H1 (cell line): ENCODE measurements at regions not wholly inside any gene's neighbourhood (a gene's known extent, or its start where the extent isn't known, plus 50 kb on each side); places are given as distances from the start of the nearest gene placed in this dataset.

Experiments used
- CTCF ChIA-PET: fragments of 300-600 bp; sonication (Branson Sonifier 250); formaldehyde crosslinking; loops from one replicate; lab custom pipeline; 2021; ENCODE audit not compliant: partially characterized antibody; lab: Charles Lee
- POLR2A ChIA-PET: fragments of 300-600 bp; sonication (Branson Sonifier 250); formaldehyde crosslinking; loops from one replicate; lab custom pipeline; 2021; ENCODE audit warnings: inconsistent platforms; ENCODE audit not compliant: partially characterized antibody; lab: Charles Lee
- DNase-seq, 2 experiments: peaks; one replicate each; pipeline versions ENCODE4 v3.0.0 to v3.0.0-alpha.2; 2010 to 2022; ENCODE audit warnings: low spot score in 2 of 2, low read depth in 1 of 2, mixed read lengths in 1 of 2
- FAIRE-seq: peaks from 2 replicates; lab custom pipeline; 2011; peaks lifted over from hg19 to GRCh38; lab: Jason Lieb, UNC
- H2AFZ ChIP-seq: 2 replicates; pipeline ENCODE4 v1.8.1; 2012; ENCODE audit warnings: low read length, inconsistent platforms
- H2AK5ac ChIP-seq: 2 replicates; pipeline ENCODE4 v1.6.1; 2013; ENCODE audit warnings: low read depth, low read length
- H2BK120ac ChIP-seq: replicated peaks from 2 replicates; pipeline ENCODE3; 2013; ENCODE audit warnings: low read depth, low read length, inconsistent platforms
- H2BK12ac ChIP-seq: 2 replicates; pipeline ENCODE4 v1.6.1; 2013; ENCODE audit warnings: low read depth, low read length
- H2BK15ac ChIP-seq: 2 replicates; pipeline ENCODE4 v1.6.1; 2013; ENCODE audit warnings: low read length
- H2BK20ac ChIP-seq: 2 replicates; pipeline ENCODE4 v1.6.1; 2013; ENCODE audit warnings: low read length
- H2BK5ac ChIP-seq: 2 replicates; pipeline ENCODE4 v1.6.1; 2013; ENCODE audit warnings: low read depth, low read length
- H3K14ac ChIP-seq: 2 replicates; pipeline ENCODE4 v1.6.1; 2013; ENCODE audit warnings: inconsistent platforms; ENCODE audit not compliant: insufficient read length
- H3K18ac ChIP-seq: 2 replicates; pipeline ENCODE4 v1.6.1; 2013; ENCODE audit warnings: low read length; ENCODE audit errors: extremely low read depth
- H3K23ac ChIP-seq: 2 replicates; pipeline ENCODE4 v1.6.1; 2013; ENCODE audit warnings: inconsistent platforms; ENCODE audit not compliant: insufficient read length
- H3K23me2 ChIP-seq: 2 replicates; pipeline ENCODE4 v1.6.1; 2013; ENCODE audit warnings: low read depth, low read length
- H3K27ac ChIP-seq: 2 replicates; pipeline ENCODE4 v1.6.1; 2011; ENCODE audit warnings: low read depth, low read length, inconsistent platforms
- H3K27me3 ChIP-seq, 4 experiments: replicated peaks in 1 of 4; 1 replicate in 1 of 4; 2 replicates in 3 of 4; pipeline versions ENCODE4 v1.6.1 to v1.8.1; 2011 to 2013; ENCODE audit warnings: low read length in 3 of 4, mild to moderate bottlenecking in 3 of 4, inconsistent platforms in 2 of 4, mixed read lengths in 2 of 4, moderate library complexity in 1 of 4; ENCODE audit not compliant: control insufficient read depth in 3 of 4, insufficient read depth in 3 of 4; ENCODE audit errors: extremely low read depth in 1 of 4
- H3K36me3 ChIP-seq, 4 experiments: 2 replicates each; pipeline versions ENCODE4 v1.6.1 to v1.8.1; 2011 to 2013; ENCODE audit warnings: mild to moderate bottlenecking in 4 of 4, low read length in 3 of 4, moderate library complexity in 2 of 4, control low read depth in 1 of 4, inconsistent platforms in 1 of 4; ENCODE audit not compliant: insufficient read depth in 4 of 4, control insufficient read depth in 2 of 4
- H3K4ac ChIP-seq: replicated peaks from 2 replicates; pipeline ENCODE3; 2013; ENCODE audit warnings: low read length, low read depth, mixed read lengths, inconsistent platforms; ENCODE audit not compliant: insufficient read length
- H3K4me1 ChIP-seq, 4 experiments: replicated peaks in 1 of 4; 1 replicate in 1 of 4; 2 replicates in 3 of 4; pipeline versions ENCODE4 v1.6.1 to v1.8.1; 2011 to 2013; ENCODE audit warnings: low read length in 3 of 4, inconsistent platforms in 2 of 4, mixed read lengths in 1 of 4; ENCODE audit not compliant: insufficient read depth in 4 of 4, control insufficient read depth in 3 of 4
- H3K4me2 ChIP-seq, 2 experiments: 2 replicates each; pipeline versions ENCODE4 v1.6.1 to v1.8.1; 2011 to 2013; ENCODE audit warnings: low read depth in 2 of 2, low read length in 2 of 2, control low read depth in 1 of 2, inconsistent platforms in 1 of 2, mild to moderate bottlenecking in 1 of 2; ENCODE audit not compliant: insufficient read depth in 1 of 2
- H3K4me3 ChIP-seq, 4 experiments: fragments of 200-600, 300-600 bp in 1 of 4; sonication (generic), shearing (Covaris generic), sonication (Bioruptor Twin) in 1 of 4; 2 replicates each; pipeline versions ENCODE4 v1.5.1 to v1.8.1; 2011 to 2016; ENCODE audit warnings: low read length in 4 of 4, low read depth in 3 of 4, control low read depth in 2 of 4, inconsistent platforms in 2 of 4, mild to moderate bottlenecking in 2 of 4, mixed read lengths in 1 of 4, moderate library complexity in 1 of 4; ENCODE audit not compliant: insufficient read depth in 2 of 4; ENCODE audit errors: extremely low read depth in 1 of 4
- H3K56ac ChIP-seq: replicated peaks from 2 replicates; pipeline ENCODE3; 2013; ENCODE audit warnings: low read depth, mild to moderate bottlenecking, mixed read lengths, low read length, inconsistent platforms; ENCODE audit not compliant: insufficient read length
- H3K79me1 ChIP-seq: 2 replicates; pipeline ENCODE4 v1.6.1; 2013; ENCODE audit warnings: low read depth, low read length, control low read depth
- H3K79me2 ChIP-seq, 2 experiments: 2 replicates each; pipeline versions ENCODE4 v1.6.1 to v1.8.1; 2012 to 2013; ENCODE audit warnings: low read length in 2 of 2, mild to moderate bottlenecking in 2 of 2, inconsistent platforms in 1 of 2; ENCODE audit not compliant: insufficient read depth in 2 of 2, control insufficient read depth in 1 of 2
- H3K9ac ChIP-seq, 4 experiments: replicated peaks in 1 of 4; 1 replicate in 1 of 4; 2 replicates in 3 of 4; pipeline versions ENCODE4 v1.6.1 to v1.8.1; 2011 to 2013; ENCODE audit warnings: low read depth in 3 of 4, low read length in 3 of 4, control low read depth in 2 of 4, mild to moderate bottlenecking in 2 of 4, moderate library complexity in 2 of 4, inconsistent platforms in 1 of 4; ENCODE audit errors: extremely low read depth in 1 of 4
- H3K9me3 ChIP-seq, 2 experiments: 2 replicates each; pipeline versions ENCODE4 v1.6.1 to v1.8.1; 2012 to 2013; ENCODE audit warnings: mild to moderate bottlenecking in 2 of 2, moderate library complexity in 2 of 2, control low read depth in 1 of 2, inconsistent platforms in 1 of 2, low read depth in 1 of 2, low read length in 1 of 2, mixed read lengths in 1 of 2; ENCODE audit not compliant: insufficient read depth in 2 of 2
- H4K20me1 ChIP-seq, 2 experiments: replicated peaks in 1 of 2; 2 replicates each; pipeline versions ENCODE3 to v1.8.1; 2011 to 2013; ENCODE audit warnings: inconsistent platforms in 2 of 2, low read length in 2 of 2, mild to moderate bottlenecking in 1 of 2; ENCODE audit not compliant: insufficient read depth in 2 of 2, control insufficient read depth in 1 of 2
- H4K5ac ChIP-seq: 2 replicates; pipeline ENCODE4 v1.6.1; 2013; ENCODE audit warnings: low read length, low read depth, mixed read lengths, inconsistent platforms; ENCODE audit not compliant: insufficient read length
- H4K8ac ChIP-seq: 2 replicates; pipeline ENCODE4 v1.8.0; 2013; ENCODE audit warnings: mild to moderate bottlenecking, moderate library complexity, low read length, inconsistent platforms; ENCODE audit not compliant: insufficient read depth; ENCODE audit errors: extremely low read depth
- H4K91ac ChIP-seq: replicated peaks from 2 replicates; pipeline ENCODE3; 2013; ENCODE audit warnings: low read length, mixed read lengths, inconsistent platforms; ENCODE audit not compliant: insufficient read length
- CHD1 ChIP-seq: IDR thresholded peaks from 2 replicates; pipeline ENCODE4 v1.6.1; 2012; ENCODE audit warnings: low read depth, low read length, improper control_type of control experiment
- POU5F1 ChIP-seq: IDR thresholded peaks from 2 replicates; pipeline ENCODE4 v1.6.1; 2011; ENCODE audit warnings: low read depth, mild to moderate bottlenecking, low read length, moderate library complexity
- RAD21 ChIP-seq, 2 experiments: IDR thresholded peaks in 1 of 2; conservative IDR thresholded peaks in 1 of 2; 2 replicates each; pipeline ENCODE4 v1.6.1; 2011; ENCODE audit warnings: low read depth in 2 of 2, low read length in 2 of 2, improper control_type of control experiment in 1 of 2, inconsistent platforms in 1 of 2, mild to moderate bottlenecking in 1 of 2, moderate library complexity in 1 of 2
- RBBP5 ChIP-seq: IDR thresholded peaks from 2 replicates; pipeline ENCODE4 v1.7.1; 2012; ENCODE audit warnings: low read depth, mild to moderate bottlenecking, inconsistent platforms, low read length, moderate library complexity, borderline replicate concordance
- RXRA ChIP-seq: IDR thresholded peaks from 2 replicates; pipeline ENCODE4 v1.6.1; 2011; ENCODE audit warnings: low read depth, mild to moderate bottlenecking, low read length, moderate library complexity; ENCODE audit not compliant: insufficient read depth
- SIN3A ChIP-seq, 2 experiments: IDR thresholded peaks in 1 of 2; conservative IDR thresholded peaks in 1 of 2; 2 replicates each; pipeline ENCODE4 v1.6.1; 2011 to 2012; ENCODE audit warnings: low read length in 2 of 2, improper control_type of control experiment in 1 of 2, low read depth in 1 of 2, mild to moderate bottlenecking in 1 of 2
- SIRT6 ChIP-seq: IDR thresholded peaks from one replicate; pipeline ENCODE4 v1.7.1; 2012; ENCODE audit warnings: low read length, inconsistent platforms
- SRF ChIP-seq: IDR thresholded peaks from 2 replicates; pipeline ENCODE4 v1.6.1; 2011; ENCODE audit warnings: mild to moderate bottlenecking, low read depth, low read length, moderate library complexity
- SUZ12 ChIP-seq: fragments of 200-600 bp; sonication (generic); IDR thresholded peaks from 2 replicates; pipeline ENCODE4 v1.6.1; 2012; ENCODE audit warnings: mild to moderate bottlenecking, inconsistent platforms, low read length, moderate library complexity, mixed read lengths
- TAF7 ChIP-seq: optimal IDR thresholded peaks from 2 replicates; pipeline ENCODE3; 2011; ENCODE audit warnings: low read depth, mild to moderate bottlenecking, inconsistent platforms, low read length, moderate library complexity, borderline replicate concordance
- TEAD4 ChIP-seq: IDR thresholded peaks from 2 replicates; pipeline ENCODE4 v1.6.1; 2012; ENCODE audit warnings: low read depth, low read length, inconsistent platforms, mixed read lengths
- WGBS, 2 experiments: shearing (Covaris generic) in 1 of 2; methylation state at CpG; one replicate each; pipeline versions ENCODE4 v1.1.6 to v1.1.7; 2013 to 2015; ENCODE audit warnings: low lambda C conversion rate in 2 of 2, mixed read lengths in 2 of 2, inconsistent platforms in 1 of 2, low coverage in 1 of 2, missing lambda C conversion rate in 1 of 2; ENCODE audit not compliant: insufficient replicate concordance in 2 of 2, insufficient coverage in 1 of 2, insufficient read length in 1 of 2; ENCODE audit errors: extremely low coverage in 1 of 2, missing lambda C conversion rate in 1 of 2; 5-methylcytosine and 5-hydroxymethylcytosine counted together
- TF ChIP-seq, protein P1 (sequence below): IDR thresholded peaks from 2 replicates; pipeline ENCODE4 v1.6.1; 2012; ENCODE audit warnings: low read length, inconsistent platforms

DNA sequence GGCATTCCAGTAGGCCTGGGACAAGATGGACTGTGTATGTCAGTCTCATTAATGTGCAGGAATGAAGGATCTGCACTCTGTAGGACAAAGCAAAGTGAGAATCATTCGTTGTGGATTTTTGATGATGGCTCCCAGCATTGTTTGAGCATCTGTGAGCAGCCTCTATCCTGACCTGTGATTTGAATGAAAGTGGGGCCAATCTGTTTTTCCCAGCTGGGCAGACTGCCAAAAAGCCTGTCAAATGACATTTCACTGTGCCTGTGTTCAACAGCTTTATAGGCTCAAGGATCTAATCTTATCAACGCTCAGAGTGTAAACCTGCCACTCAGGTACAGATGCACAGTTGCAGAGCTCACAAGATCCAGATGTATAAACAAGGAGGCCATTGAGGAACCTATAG lies 86.7 kb upstream of the SYNDIG1 start:
- Histone ChIP-seq H3K9ac (no peak overlapping the region), H3K79me1 (no peaks in the 10 kb centered on the region), H2BK120ac (no peak overlapping the region), H2AFZ (no peak overlapping the region), H3K56ac (no peak overlapping the region), H2BK15ac (no peak overlapping the region), H3K14ac (no peak overlapping the region), H3K27ac (no peak overlapping the region), H3K4ac (no peak overlapping the region), H3K36me3 (no peaks in the 10 kb centered on the region), H4K91ac (no peak overlapping the region), H3K18ac (no peak overlapping the region), H4K8ac (no peak overlapping the region), H2BK20ac (no peak overlapping the region), H3K4me3 (no peak overlapping the region), H3K23ac (no peak overlapping the region), H3K79me2 (no peaks in the 10 kb centered on the region), H2AK5ac (no peak overlapping the region), H2BK12ac (no peak overlapping the region)
- POLR2A ChIA-PET, result no interaction called here
- 88% methylated on average over 2 of the region's 2 CpGs; no CpG with 5 or more reads in 1 of the 2 experiments for WGBS, 2 experiments
- no peak for FAIRE-seq
- no peak for DNase-seq
- no peak for TF ChIP-seq POU5F1
- no peak for TF ChIP-seq RBBP5
- no peak for TF ChIP-seq TEAD4
- no peak for TF ChIP-seq RAD21 (IDR thresholded peaks at IDR 0.05 in 1 of 2, conservative IDR thresholded peaks at IDR 0.05 in 1 of 2; ENCODE audit: low read depth in 2 of 2, low read length in 2 of 2)
- no peak for TF ChIP-seq SUZ12
- no peak for TF ChIP-seq CHD1
- no peak for TF ChIP-seq TAF7
- no peak for TF ChIP-seq SRF
- TF ChIP-seq, protein P1, sequence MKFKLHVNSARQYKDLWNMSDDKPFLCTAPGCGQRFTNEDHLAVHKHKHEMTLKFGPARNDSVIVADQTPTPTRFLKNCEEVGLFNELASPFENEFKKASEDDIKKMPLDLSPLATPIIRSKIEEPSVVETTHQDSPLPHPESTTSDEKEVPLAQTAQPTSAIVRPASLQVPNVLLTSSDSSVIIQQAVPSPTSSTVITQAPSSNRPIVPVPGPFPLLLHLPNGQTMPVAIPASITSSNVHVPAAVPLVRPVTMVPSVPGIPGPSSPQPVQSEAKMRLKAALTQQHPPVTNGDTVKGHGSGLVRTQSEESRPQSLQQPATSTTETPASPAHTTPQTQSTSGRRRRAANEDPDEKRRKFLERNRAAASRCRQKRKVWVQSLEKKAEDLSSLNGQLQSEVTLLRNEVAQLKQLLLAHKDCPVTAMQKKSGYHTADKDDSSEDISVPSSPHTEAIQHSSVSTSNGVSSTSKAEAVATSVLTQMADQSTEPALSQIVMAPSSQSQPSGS, result no peak
- no peak for TF ChIP-seq SIN3A (conservative IDR thresholded peaks at IDR 0.05 in 1 of 2, IDR thresholded peaks at IDR 0.05 in 1 of 2; ENCODE audit: low read depth in 1 of 2, low read length in 2 of 2)
- TF ChIP-seq SIRT6, result no peak
- no peak for TF ChIP-seq RXRA
- TF ChIP-seq, all 59 proteins: peak for 0
- peaks cover 0 to 3% (median 0%) of the 10 kb centered on the region in 4 experiments; a peak in 2 of 7 replicates for H3K27me3 ChIP-seq
- H3K23me2 ChIP-seq, result no peaks in the 10 kb centered on the region
- no peaks in the 10 kb centered on the region for H3K9me3 ChIP-seq
- H3K4me1 ChIP-seq, result no peaks in the 10 kb centered on the region
- H2BK5ac ChIP-seq, result no peak overlapping the region
- H3K4me2 ChIP-seq, result no peak overlapping the region
- CTCF ChIA-PET, result interaction anchor here (0.6 to 2.0 kb wide), 2 partner anchors 56 to 174 kb away, joined by 3 to 6 read pairs; no protein-coding TSS in a partner anchor
- no peaks in the 10 kb centered on the region for H4K20me1 ChIP-seq
- no peak overlapping the region for H4K5ac ChIP-seq
